Hepatocyte (in vitro differentiated cells): ENCODE measurements at regions not wholly inside any gene's neighbourhood (a gene's known extent, or its start where the extent isn't known, plus 50 kb on each side); places are given as distances from the start of the nearest gene placed in this dataset.

Experiments used
- EZH2 ChIP-seq: fragments of 200-600 bp; sonication (generic); IDR thresholded peaks from 2 replicates; pipeline ENCODE4 v1.6.1; 2016; ENCODE audit warnings: antibody characterized with exemption, mild to moderate bottlenecking, borderline replicate concordance
- TF ChIP-seq, protein P1 (sequence below): fragments of 200-600 bp; sonication (generic); IDR thresholded peaks from 2 replicates; pipeline ENCODE4 v1.5.1; 2016; ENCODE audit warnings: antibody characterized with exemption, mild to moderate bottlenecking; ENCODE audit not compliant: poor library complexity

DNA sequence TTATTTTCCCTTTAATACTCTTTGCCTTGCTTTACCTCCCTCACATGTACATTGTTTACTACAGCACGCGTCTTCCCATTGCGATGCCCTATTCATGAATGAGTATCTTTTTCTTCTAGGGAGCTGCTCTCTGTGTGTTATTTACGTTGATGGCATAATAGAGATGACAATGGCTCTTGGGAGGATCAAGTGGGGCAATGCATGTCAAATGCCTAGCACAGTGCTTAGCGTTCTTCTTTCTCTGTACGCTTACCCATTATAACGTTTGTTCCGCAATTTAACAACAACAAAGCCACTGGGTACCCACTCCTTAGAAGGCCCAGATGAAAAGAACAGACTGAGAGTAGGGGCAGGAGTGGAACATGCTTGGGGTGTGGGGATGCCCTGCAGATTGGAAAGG lies 271.6 kb upstream of the TNRC6C start:
- TF ChIP-seq, protein P1, sequence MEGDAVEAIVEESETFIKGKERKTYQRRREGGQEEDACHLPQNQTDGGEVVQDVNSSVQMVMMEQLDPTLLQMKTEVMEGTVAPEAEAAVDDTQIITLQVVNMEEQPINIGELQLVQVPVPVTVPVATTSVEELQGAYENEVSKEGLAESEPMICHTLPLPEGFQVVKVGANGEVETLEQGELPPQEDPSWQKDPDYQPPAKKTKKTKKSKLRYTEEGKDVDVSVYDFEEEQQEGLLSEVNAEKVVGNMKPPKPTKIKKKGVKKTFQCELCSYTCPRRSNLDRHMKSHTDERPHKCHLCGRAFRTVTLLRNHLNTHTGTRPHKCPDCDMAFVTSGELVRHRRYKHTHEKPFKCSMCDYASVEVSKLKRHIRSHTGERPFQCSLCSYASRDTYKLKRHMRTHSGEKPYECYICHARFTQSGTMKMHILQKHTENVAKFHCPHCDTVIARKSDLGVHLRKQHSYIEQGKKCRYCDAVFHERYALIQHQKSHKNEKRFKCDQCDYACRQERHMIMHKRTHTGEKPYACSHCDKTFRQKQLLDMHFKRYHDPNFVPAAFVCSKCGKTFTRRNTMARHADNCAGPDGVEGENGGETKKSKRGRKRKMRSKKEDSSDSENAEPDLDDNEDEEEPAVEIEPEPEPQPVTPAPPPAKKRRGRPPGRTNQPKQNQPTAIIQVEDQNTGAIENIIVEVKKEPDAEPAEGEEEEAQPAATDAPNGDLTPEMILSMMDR = no peak
- no peak for TF ChIP-seq EZH2
